ENCODE measurements at regions not wholly inside any gene's neighbourhood (a gene's known extent, or its start where the extent isn't known, plus 50 kb on each side); places are given as distances from the start of the nearest gene placed in this dataset.

- CTCF ChIA-PET, result no interaction called here
- POLR2A ChIA-PET, result no interaction called here
- TF ChIP-seq, protein P1, sequence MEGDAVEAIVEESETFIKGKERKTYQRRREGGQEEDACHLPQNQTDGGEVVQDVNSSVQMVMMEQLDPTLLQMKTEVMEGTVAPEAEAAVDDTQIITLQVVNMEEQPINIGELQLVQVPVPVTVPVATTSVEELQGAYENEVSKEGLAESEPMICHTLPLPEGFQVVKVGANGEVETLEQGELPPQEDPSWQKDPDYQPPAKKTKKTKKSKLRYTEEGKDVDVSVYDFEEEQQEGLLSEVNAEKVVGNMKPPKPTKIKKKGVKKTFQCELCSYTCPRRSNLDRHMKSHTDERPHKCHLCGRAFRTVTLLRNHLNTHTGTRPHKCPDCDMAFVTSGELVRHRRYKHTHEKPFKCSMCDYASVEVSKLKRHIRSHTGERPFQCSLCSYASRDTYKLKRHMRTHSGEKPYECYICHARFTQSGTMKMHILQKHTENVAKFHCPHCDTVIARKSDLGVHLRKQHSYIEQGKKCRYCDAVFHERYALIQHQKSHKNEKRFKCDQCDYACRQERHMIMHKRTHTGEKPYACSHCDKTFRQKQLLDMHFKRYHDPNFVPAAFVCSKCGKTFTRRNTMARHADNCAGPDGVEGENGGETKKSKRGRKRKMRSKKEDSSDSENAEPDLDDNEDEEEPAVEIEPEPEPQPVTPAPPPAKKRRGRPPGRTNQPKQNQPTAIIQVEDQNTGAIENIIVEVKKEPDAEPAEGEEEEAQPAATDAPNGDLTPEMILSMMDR (IDR thresholded peaks at IDR 0.05; ENCODE audit: insufficient read depth, low read length, missing control alignments), result no peak
- no peak overlapping the region for H3K4me3 ChIP-seq (ENCODE audit: low read depth, low read length)
- DNase-seq (ENCODE audit: low read depth, low spot score), result no peak
These were observed 123.1 kb upstream of the PAPPA start for GRCh38 chr9:116030517-116030916.

DNA sequence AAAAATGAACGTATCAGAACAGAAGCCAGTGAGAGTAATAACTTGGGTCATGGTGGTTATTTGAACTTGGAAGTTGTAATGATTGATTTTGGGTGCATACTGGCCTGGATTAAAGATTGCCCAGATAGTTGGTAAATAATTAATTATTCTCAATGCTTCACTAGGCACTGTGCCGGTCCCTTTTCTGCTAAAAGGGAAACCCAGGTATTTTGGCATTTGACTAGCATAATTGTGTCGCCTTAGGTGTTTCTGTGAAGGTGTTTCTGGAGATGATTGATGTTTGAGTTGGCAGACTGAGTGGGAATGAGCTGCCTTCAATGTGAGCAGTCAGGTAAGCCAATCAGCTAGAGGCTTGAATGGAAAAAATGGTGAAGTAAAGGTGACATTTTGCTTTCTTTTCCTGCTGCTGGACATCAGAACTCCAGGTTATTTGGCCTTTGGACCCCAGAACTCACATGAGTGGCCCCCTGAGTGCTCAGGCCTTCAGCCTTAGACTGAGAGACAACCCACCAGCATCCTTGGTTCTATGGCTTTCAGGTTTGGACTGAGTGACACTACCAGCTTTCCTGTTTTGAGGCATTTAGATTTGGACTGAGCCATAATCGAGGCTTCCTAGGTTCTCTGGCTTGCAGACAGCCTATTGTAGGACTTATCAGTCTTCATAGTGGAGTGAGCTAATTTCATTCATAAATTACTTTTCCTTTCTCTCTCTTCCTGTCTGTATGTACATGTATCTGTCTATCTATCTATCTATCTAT lies 120.7 kb upstream of the PAPPA start:
- CTCF ChIA-PET, result no interaction called here
- POLR2A ChIA-PET, result no interaction called here
- DNase-seq (ENCODE audit: low read depth, low spot score), result no peak
- TF ChIP-seq, protein P1 (IDR thresholded peaks at IDR 0.05; ENCODE audit: insufficient read depth, low read length, missing control alignments), result no peak
- H3K4me3 ChIP-seq (ENCODE audit: low read depth, low read length), result no peak overlapping the region

GRCh38 chr9:116039312-116039711 lies 114.3 kb upstream of the PAPPA start:
- TF ChIP-seq, protein P1 (IDR thresholded peaks at IDR 0.05; ENCODE audit: insufficient read depth, low read length, missing control alignments), result no peak
- ChIA-PET POLR2A (no interaction called here), CTCF (no interaction called here)
- H3K4me3 ChIP-seq (ENCODE audit: low read depth, low read length), result no peak overlapping the region
- DNase-seq (ENCODE audit: low read depth, low spot score), result no peak

- ChIA-PET POLR2A (no interaction called here), CTCF (no interaction called here)
- no peak overlapping the region for H3K4me3 ChIP-seq (ENCODE audit: low read depth, low read length)
- TF ChIP-seq, protein P1 (IDR thresholded peaks at IDR 0.05; ENCODE audit: insufficient read depth, low read length, missing control alignments), result no peak
- no peak for DNase-seq (ENCODE audit: low read depth, low spot score)
These were observed 113.7 kb upstream of the PAPPA start for GRCh38 chr9:116039893-116040292.

DNA sequence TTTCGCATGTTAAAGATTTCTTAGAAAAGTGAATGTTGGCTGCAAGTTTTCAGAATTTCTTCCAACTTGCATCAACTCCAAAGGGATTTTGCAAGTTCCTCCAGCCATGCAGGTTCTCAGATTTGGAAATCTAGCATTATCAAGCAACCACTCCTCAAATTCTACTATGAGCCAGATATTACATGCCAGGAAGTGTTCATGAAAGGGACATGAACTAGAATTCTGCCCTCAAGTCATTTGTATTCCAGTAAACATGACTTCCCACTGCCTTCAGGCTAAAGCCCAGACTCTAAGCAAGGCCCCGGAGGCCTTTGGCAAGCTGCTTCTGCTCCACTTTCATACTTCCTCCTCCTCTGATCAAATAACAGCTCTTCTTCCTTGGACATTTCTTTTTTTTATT lies 111.3 kb upstream of the PAPPA start:
- no peak for DNase-seq (ENCODE audit: low read depth, low spot score)
- no peak overlapping the region for H3K4me3 ChIP-seq (ENCODE audit: low read depth, low read length)
- CTCF ChIA-PET, result no interaction called here
- POLR2A ChIA-PET, result no interaction called here
- TF ChIP-seq, protein P1 (IDR thresholded peaks at IDR 0.05; ENCODE audit: insufficient read depth, low read length, missing control alignments), result no peak

- POLR2A ChIA-PET, result no interaction called here
- no peak for DNase-seq (ENCODE audit: low read depth, low spot score)
- CTCF ChIA-PET, result no interaction called here
- no peak overlapping the region for H3K4me3 ChIP-seq (ENCODE audit: low read depth, low read length)
- TF ChIP-seq, protein P1 (IDR thresholded peaks at IDR 0.05; ENCODE audit: insufficient read depth, low read length, missing control alignments), result no peak
These were observed 108.5 kb upstream of the PAPPA start for GRCh38 chr9:116045083-116045482.
